ENCODE measurements at regions not wholly inside any gene's neighbourhood (a gene's known extent, or its start where the extent isn't known, plus 50 kb on each side); places are given as distances from the start of the nearest gene placed in this dataset.

DNA sequence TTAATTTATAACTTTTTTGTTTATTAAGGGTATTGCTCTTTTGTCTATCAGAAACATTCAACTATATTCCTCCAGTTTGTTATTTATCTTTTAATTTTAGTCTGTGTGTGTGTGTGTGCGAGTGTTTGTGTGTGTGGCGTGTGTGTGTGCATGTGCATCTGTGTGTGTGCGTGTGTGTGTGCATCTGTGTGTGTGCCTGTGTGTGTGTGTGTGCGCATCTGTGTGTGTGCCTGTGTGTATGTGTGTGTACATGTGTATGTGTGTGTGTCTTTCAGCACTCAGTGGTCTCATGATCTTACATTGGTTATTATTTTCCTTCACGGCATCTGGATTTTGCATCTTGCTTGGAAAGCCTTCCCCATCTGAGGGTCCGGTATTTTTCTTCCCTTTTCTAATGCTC is 281.1 kb upstream of the RTL1 start:
- DNase-seq: no peak

- DNase-seq: no peak
Measured at GRCh38 chr14:101185073-101185835, 281.7 kb upstream of the RTL1 start.

DNA sequence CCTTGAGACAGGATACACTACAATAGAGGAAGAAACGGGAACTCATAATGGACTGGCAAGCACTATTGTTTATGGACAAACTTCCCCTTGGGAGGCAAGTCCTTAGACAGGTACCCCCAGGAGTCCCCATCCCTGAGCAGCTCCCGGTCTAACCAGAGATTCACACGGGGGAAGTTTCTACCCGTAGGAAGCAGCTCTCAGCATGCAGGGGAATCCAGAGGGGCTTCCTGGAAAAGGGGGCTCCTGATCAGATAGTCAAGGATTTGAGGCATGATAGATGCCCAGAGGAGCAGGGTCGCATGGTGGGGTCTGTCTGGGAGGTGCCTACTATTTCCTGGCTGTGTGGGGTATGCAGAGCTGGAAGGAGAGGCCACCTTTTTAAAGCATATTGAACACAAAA is 282.4 kb upstream of the RTL1 start:
- no peak for DNase-seq

DNA sequence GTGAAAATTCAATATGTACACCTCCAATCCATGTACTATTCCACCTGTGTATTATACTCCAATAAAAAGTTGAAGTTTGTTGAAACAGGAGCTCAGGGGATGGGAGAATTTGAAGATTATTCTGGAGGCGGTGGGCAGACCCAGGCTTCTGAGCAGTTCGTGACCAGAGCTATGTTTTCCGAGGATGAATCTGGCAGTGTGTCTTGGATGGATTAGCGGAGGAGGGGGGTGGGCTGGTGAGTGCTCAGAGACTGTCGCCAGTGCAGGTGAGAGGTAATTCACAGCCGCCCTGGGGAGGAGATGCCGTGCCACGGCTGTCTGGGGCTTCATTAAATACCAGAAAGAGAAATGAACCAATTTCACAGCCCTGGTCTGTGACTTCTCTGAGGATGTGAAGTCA is 283.0 kb upstream of the RTL1 start:
- no peak for DNase-seq

DNA sequence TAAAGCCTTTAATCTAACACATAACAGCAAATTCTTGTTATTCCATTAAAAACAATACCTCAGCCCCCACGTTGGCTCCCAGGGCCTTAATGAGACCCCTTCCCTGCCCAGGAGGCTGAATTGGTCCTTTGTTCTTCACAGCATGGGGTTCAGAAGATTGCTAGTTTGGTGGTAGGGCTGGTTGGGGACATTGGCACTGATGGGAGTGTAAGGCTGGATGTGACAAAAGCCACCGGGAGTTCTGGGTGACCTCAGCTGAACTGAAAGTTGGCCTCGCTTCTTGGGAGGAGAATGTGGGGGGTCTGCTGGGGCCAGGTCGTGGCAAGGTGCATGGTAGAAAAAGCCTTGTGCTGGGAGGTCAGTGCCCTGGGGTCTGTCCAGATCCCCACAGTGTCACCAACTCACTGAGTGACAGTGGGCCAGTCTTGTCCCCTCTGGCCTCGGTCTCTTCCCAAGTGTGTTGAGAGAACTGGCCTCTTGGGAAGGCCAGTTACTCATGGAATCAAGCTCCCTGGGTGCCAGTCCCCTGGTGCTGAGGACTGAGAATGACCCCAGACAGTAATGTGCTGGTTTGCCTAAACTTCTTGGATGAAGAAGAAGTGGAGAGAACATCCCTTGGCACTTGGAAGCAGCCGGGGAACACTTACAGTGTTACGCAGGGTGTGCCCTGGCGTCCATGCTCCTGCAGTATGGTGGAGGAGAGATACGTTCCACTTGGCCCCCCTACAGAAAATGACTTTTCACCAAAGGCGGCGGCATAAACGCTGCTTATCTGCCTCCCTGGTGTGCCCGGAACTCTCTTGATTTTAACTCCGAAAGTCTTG is 283.7 kb upstream of the RTL1 start:
- no peak for DNase-seq

DNA sequence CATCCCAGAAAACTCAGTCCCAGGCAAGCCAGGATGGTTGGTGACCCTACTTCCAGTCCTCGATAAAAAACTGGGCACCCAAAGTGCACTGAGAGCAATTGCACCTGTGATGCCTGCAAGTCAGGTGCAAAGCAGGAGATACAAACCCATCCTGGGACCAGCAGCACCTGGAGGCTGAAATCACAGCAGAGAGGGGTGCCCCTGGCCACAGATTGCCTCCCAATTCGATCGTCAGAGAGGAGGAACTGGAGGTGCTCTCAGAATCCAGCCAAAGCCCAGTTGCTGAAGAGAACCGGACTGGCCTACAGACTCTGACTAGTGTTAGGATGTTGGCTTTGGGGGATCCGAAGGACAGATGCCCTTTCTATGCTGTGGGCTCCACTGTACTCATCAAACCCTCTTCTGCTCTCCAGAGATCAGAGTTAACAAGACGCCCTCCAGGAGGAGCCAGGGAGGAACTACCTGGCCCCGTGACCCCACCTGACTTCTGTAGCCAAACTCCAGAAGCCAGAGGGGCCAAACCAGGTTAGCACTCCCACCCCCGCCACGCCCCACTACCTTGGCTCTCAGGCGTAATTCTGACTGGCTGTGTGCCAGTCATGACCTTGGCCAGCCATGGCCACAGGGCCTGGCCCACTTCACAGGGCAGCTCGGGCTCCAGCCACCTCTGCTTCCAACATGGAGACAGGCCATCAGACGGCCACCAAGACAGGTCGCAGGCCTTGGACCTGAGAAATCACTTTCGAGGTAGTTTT is 284.5 kb upstream of the RTL1 start:
- DNase-seq: no peak

- no peak for DNase-seq
Measured at GRCh38 chr14:101188571-101188915, 285.0 kb upstream of the RTL1 start.

DNA sequence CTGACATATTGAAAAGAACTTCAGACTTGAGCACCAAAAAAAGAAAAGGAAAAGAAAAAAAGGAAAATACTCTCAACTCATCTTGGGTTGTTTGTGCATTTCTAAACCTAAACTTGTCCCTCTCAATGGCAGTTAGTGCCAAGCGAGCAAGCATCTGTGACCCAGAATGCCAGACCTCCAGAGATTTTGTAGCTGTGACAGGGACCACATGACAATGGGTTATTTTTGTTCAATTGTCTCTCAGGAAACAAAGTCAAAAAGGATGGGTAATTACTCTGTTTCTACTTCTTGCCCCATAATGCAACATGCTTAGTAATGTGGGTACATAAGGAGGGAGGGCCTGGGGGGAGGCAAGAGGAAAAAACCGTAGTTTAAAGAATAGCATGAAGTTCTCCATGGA is 285.7 kb upstream of the RTL1 start:
- DNase-seq: no peak

DNA sequence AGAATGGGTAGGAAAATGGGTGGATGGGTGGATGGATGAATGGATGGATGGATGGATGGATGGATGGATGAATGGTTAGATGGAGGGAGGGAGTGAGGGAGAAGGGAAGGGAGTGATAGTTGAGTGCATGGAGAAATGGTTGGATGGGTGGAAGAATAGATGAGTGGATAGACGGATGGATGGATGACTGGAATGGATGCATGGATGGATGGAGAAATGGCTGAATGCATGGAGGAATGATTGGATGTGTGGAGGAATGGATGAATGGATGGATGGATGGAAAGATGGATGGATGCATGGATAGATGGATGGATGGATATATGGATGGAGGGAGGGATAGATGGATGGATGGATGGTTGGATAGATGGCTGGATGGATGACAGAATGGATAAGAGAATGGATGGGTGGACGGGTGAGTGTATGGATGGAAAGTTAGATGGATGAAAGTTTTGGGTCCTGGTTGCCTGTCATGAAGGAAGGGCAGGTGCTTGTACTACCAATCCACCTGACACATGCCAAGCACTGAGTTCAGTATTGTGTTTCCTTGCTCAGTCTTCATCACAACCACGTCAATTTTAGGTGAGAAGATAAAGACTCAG is 286.5 kb upstream of the RTL1 start:
- no peak for DNase-seq

GRCh38 chr14:101191101-101191720 is 287.7 kb upstream of the RTL1 start:
- no peak for DNase-seq

DNA sequence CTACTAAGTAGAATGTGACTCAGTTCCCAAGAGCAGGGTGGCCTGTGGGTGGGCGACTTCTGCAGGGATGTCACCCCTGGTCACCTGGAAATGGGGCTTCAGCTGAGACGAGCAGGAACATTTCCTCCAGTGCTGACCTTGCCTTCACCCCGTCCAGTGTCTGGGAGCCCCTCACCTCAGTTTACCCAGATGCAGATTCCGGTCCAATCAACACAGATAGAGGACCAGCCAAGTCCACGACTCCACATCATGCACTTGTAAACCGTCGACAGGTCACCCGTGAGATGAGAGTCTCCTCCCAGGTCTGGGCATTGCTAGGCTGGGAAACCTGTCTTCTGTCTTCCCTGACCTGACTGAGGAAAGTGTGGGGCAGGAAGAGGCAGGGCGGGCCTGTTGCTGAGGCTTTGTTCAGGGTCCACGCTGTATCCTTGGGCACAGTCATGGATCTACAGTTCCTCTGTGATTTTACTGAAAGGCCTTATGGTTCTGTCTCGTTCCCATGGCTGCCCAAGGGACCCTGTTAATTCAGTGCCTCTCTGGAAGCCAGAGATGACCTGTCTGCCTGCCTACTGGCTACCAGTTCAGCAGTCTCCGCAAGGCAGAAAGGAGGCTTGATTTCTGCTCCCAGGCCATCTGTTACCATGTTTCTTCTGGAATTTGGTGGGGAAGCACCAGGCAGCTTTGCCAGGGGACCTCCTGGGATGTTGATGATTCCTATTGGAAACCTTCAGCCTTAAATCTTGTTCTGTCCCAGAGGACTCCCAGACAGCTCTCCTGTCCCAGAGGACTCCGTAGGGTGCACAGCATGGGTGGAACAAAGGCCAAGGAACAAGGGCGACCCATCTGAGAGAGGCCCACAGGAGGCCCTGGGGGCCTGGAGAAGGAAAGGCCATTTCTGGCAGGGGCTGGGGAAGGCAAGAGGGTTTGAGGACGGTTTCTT is 288.5 kb upstream of the RTL1 start:
- DNase-seq: no peak

DNA sequence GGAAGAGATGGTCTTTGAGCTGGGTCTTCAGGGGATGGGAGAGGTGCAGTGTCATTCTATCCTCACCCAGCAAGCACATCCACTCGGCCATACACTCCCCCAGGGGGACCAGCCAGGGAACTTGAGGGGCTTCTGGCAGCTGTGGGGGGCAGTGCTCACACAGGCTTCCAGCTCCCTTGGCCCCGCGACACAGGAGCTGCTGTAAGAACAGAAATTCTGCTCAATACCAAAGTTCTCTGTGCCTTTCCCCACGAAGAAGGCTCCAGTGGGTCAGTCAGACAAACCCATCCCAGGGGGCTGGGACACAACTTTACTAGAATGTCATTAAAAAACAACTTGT is 289.1 kb upstream of the RTL1 start:
- no peak for DNase-seq

DNA sequence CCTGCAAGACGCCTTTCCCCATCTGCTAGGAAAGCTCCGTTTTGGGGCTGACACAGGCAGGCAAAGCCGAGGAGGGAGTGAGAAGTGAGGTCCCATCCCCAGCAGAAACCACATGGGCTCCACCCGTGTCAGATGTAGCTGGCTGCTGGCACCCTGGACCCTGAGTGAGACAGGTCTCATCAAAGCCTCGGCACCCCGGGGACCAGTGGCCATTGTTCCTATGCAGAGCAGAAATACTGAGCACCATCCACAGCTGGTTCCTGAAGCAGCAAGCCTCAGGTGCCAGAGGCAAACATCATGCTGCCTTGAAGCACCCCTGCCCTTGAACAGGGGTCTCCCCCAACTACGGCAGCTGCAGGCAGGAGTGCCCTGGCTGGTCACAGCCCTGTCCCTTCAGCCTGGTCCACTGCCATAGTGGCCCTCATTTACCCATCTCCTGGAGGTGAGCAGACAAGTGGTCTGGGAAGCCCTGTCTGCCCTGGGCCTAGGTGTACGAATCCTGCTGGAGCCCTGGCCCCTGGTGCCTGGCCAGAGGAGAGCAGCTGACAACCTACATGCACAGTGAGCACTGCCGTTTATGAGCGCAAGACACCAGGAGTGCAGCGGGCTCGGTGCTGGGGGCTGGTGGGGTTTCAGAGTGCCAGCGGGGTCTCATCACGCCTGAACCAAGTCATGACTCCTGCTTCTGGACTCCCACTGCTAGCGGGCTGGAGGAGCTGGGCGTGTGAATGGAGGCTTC is 289.8 kb upstream of the RTL1 start:
- DNase-seq: no peak

- DNase-seq: peak; percentile 18
Measured at GRCh38 chr14:101193845-101194372, 290.4 kb upstream of the RTL1 start.

- DNase-seq: no peak
Measured at GRCh38 chr14:101194373-101195308, 291.1 kb upstream of the RTL1 start.

- no peak for DNase-seq
Measured at GRCh38 chr14:101195309-101195901, 291.9 kb upstream of the RTL1 start.

DNA sequence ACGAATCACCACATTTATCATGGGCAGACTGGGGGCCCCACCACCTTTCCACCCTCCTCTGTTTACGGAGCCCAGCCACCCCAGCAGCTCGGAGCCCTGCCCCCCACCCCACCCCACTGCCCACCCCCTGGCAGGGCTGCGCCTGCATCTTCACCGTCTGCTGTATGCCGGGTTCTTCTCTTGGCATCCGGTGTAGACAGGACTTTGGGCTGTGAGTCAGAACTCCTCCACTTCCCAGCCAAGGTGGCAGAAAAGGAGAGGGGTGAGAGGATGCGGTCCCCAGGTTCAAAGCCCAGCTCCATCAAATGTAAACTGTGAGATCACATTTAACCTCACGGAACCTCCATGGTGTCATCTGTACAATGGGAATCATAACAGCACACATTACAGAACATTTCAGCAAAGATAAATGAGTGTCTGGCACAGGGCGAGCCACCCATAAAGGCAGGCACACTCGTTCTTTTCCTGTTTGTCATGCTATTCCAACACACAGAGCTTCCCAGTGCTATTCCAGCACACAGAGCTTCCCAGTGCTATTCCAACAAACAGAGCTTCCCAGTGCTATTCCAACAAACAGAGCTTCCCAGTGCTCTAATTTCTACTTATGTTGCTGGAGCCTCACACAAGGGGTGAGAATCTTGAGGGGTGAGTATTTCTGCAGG is 292.7 kb upstream of the RTL1 start:
- no peak for DNase-seq

- DNase-seq: no peak
Measured at GRCh38 chr14:101196795-101197590, 293.5 kb upstream of the RTL1 start.

Data from NCI-H1436 (cell line).